MM.1S (cell line): ENCODE measurements at regions not wholly inside any gene's neighbourhood (a gene's known extent, or its start where the extent isn't known, plus 50 kb on each side); places are given as distances from the start of the nearest gene placed in this dataset.

Experiments used
- DNase-seq: peaks from one replicate; pipeline ENCODE4 v3.0.0-alpha.2; 2015
- H2AFZ ChIP-seq: fragments of 300-600 bp; sonication (generic); 2 replicates; pipeline ENCODE4 v1.6.0; 2016; ENCODE audit warnings: antibody characterized with exemption, low read length
- H3F3A ChIP-seq: fragments of 300-600 bp; sonication (generic); 2 replicates; pipeline ENCODE4 v1.6.1; 2016; ENCODE audit warnings: mild to moderate bottlenecking, antibody characterized with exemption, low read length, moderate library complexity, mixed read lengths; ENCODE audit not compliant: insufficient read depth
- H3K27ac ChIP-seq: fragments of 300-600 bp; sonication (generic); 2 replicates; pipeline ENCODE4 v1.5.1; 2016; ENCODE audit warnings: mild to moderate bottlenecking, low read length
- H3K27me3 ChIP-seq: fragments of 300-600 bp; sonication (generic); replicated peaks from 2 replicates; pipeline ENCODE4 v1.6.0; 2016; ENCODE audit warnings: low read length; ENCODE audit not compliant: insufficient read depth
- H3K36me3 ChIP-seq: fragments of 300-600 bp; sonication (generic); replicated peaks from 2 replicates; pipeline ENCODE4 v1.6.1; 2016; ENCODE audit warnings: mild to moderate bottlenecking, low read length, mixed read lengths; ENCODE audit not compliant: insufficient read depth
- H3K4me1 ChIP-seq: fragments of 300-600 bp; sonication (generic); 2 replicates; pipeline ENCODE4 v1.6.1; 2016; ENCODE audit warnings: low read length, mixed read lengths
- H3K4me2 ChIP-seq: fragments of 300-600 bp; sonication (generic); 2 replicates; pipeline ENCODE4 v1.6.0; 2016; ENCODE audit warnings: low read depth, low read length
- H3K4me3 ChIP-seq: fragments of 300-600 bp; sonication (generic); 2 replicates; pipeline ENCODE4 v1.5.1; 2016; ENCODE audit warnings: low read length, mixed read lengths
- H3K79me2 ChIP-seq: fragments of 300-600 bp; sonication (generic); 2 replicates; pipeline ENCODE4 v1.6.1; 2016; ENCODE audit warnings: mixed run types, low read length, mixed read lengths
- H3K9ac ChIP-seq: fragments of 300-600 bp; sonication (generic); 2 replicates; pipeline ENCODE4 v1.6.1; 2016; ENCODE audit warnings: low read length, mixed read lengths
- H3K9me2 ChIP-seq: fragments of 300-600 bp; sonication (generic); replicated peaks from 2 replicates; pipeline ENCODE4 v1.6.1; 2016; ENCODE audit warnings: mild to moderate bottlenecking, low read length, mixed read lengths; ENCODE audit not compliant: insufficient read depth
- H3K9me3 ChIP-seq: fragments of 300-600 bp; sonication (generic); replicated peaks from 2 replicates; pipeline ENCODE4 v1.6.1; 2016; ENCODE audit warnings: mild to moderate bottlenecking, low read length, mixed read lengths; ENCODE audit not compliant: insufficient read depth
- H4K20me1 ChIP-seq: fragments of 300-600 bp; sonication (generic); 2 replicates; pipeline ENCODE4 v1.6.1; 2016; ENCODE audit warnings: mild to moderate bottlenecking, low read length, moderate library complexity, mixed read lengths; ENCODE audit not compliant: insufficient read depth
- EZH2 ChIP-seq: fragments of 300-600 bp; sonication (generic); optimal IDR thresholded peaks from 2 replicates; pipeline ENCODE3; 2017; ENCODE audit warnings: low read depth, mild to moderate bottlenecking, antibody characterized with exemption, low read length, mixed read lengths
- EZH2phosphoT487 ChIP-seq: fragments of 300-600 bp; sonication (generic); IDR thresholded peaks from 2 replicates; pipeline ENCODE4 v1.6.1; 2018; ENCODE audit warnings: antibody characterized with exemption, low read length
- TF ChIP-seq, protein P1 (sequence below): fragments of 300-600 bp; sonication (generic); IDR thresholded peaks from 2 replicates; pipeline ENCODE4 v1.5.1; 2016; ENCODE audit warnings: antibody characterized with exemption, low read length, mixed read lengths

DNA sequence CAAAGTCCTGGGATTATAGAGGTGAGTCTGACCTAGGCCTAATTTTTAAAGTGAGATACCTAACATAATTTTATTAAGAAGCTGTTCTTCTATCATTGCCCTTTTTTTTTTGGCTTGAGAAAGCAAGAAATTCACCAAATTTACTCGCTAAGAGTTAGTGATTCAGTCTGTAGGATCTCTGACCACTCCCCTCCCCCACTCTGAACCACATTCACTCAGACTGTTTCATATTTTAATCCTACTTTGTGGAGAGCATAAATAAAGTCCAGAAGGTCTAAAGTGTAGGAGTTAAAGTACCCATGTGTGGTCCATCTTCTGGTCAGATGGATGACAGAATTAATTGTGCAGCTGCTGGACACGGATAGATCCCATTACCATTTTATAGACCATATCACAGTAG, 115.8 kb upstream of the MGAT5 start:
- Histone ChIP-seq H3K9me3 (no peaks in the 10 kb centered on the region), H3K79me2 (peaks cover 98% of the 10 kb centered on the region), H3K27me3 (no peaks in the 10 kb centered on the region), H3F3A (no peaks in the 10 kb centered on the region), H2AFZ (no peak overlapping the region), H3K4me3 (no peak overlapping the region), H3K4me1 (peaks cover 42% of the 10 kb centered on the region), H4K20me1 (no peaks in the 10 kb centered on the region), H3K27ac (no peak overlapping the region), H3K4me2 (no peak overlapping the region), H3K36me3 (no peaks in the 10 kb centered on the region), H3K9ac (no peak overlapping the region), H3K9me2 (no peaks in the 10 kb centered on the region)
- TF ChIP-seq EZH2phosphoT487 (no peak), EZH2 (no peak)
- TF ChIP-seq, protein P1, sequence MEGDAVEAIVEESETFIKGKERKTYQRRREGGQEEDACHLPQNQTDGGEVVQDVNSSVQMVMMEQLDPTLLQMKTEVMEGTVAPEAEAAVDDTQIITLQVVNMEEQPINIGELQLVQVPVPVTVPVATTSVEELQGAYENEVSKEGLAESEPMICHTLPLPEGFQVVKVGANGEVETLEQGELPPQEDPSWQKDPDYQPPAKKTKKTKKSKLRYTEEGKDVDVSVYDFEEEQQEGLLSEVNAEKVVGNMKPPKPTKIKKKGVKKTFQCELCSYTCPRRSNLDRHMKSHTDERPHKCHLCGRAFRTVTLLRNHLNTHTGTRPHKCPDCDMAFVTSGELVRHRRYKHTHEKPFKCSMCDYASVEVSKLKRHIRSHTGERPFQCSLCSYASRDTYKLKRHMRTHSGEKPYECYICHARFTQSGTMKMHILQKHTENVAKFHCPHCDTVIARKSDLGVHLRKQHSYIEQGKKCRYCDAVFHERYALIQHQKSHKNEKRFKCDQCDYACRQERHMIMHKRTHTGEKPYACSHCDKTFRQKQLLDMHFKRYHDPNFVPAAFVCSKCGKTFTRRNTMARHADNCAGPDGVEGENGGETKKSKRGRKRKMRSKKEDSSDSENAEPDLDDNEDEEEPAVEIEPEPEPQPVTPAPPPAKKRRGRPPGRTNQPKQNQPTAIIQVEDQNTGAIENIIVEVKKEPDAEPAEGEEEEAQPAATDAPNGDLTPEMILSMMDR: no peak
- no peak for DNase-seq

DNA sequence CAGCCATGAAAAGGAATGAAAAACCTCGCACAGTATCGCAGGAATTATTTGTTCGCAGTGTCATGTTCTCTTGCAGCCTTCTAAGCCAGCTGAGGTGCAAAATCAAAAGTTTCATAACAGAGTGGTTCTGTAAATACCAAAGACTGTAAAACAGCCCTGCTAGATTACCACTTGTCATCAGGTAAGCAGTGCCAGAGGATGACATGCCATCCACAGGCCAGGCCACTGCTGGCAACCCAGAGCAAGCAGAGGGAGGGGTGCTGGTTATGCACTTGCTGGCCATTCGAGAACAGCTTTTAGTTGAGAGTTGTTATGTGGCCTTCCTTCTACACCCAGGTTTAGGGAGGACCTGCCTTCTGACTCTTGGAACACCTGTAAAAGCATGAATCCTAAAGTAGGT, 114.3 kb upstream of the MGAT5 start:
- peaks cover 34% of the 10 kb centered on the region for H3K4me1 ChIP-seq
- H3K79me2 ChIP-seq: peaks cover 98% of the 10 kb centered on the region
- DNase-seq: no peak
- no peak overlapping the region for H3K27ac ChIP-seq
- no peaks in the 10 kb centered on the region for H3F3A ChIP-seq
- no peaks in the 10 kb centered on the region for H3K27me3 ChIP-seq
- TF ChIP-seq EZH2: no peak
- TF ChIP-seq EZH2phosphoT487: no peak
- TF ChIP-seq, protein P1: no peak
- H2AFZ ChIP-seq: no peak overlapping the region
- H4K20me1 ChIP-seq: no peaks in the 10 kb centered on the region
- no peaks in the 10 kb centered on the region for H3K9me3 ChIP-seq
- no peak overlapping the region for H3K9ac ChIP-seq
- H3K36me3 ChIP-seq: no peaks in the 10 kb centered on the region
- no peak overlapping the region for H3K4me3 ChIP-seq
- H3K4me2 ChIP-seq: no peak overlapping the region
- H3K9me2 ChIP-seq: no peaks in the 10 kb centered on the region

DNA sequence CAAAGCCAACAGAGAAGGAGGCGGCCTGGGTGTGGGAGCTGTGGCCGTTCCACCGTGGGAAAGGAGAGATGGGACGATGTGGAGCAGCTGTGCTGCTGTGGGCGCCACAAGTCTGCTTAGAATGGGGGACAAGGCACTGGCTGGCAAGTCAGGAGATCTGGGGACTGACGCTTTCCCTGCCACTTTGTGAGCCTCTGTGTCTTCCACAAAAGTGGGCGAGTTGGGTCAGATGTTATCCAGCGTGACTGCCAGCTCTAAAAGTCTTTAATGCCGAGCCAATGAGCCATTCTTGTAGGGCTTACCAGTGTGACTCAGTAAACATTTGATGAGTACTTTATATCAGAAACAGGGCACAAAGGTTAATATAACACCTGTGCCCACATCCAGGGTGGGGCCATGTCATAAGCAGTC, 113.6 kb upstream of the MGAT5 start:
- no peak for DNase-seq
- peaks cover 98% of the 10 kb centered on the region for H3K79me2 ChIP-seq
- H3F3A ChIP-seq: no peaks in the 10 kb centered on the region
- no peaks in the 10 kb centered on the region for H3K27me3 ChIP-seq
- no peak overlapping the region for H3K4me3 ChIP-seq
- TF ChIP-seq, protein P1: no peak
- no peak for TF ChIP-seq EZH2phosphoT487
- no peak for TF ChIP-seq EZH2
- peaks cover 30% of the 10 kb centered on the region for H3K4me1 ChIP-seq
- H3K4me2 ChIP-seq: no peak overlapping the region
- H2AFZ ChIP-seq: no peak overlapping the region
- H3K9me3 ChIP-seq: no peaks in the 10 kb centered on the region
- H4K20me1 ChIP-seq: no peaks in the 10 kb centered on the region; the same call in 1 of the 2 replicates
- no peak overlapping the region for H3K27ac ChIP-seq
- no peak overlapping the region for H3K9ac ChIP-seq
- H3K9me2 ChIP-seq: no peaks in the 10 kb centered on the region
- no peaks in the 10 kb centered on the region for H3K36me3 ChIP-seq
